ENCODE measurements at regions not wholly inside any gene's neighbourhood (a gene's known extent, or its start where the extent isn't known, plus 50 kb on each side); places are given as distances from the start of the nearest gene placed in this dataset.

DNA sequence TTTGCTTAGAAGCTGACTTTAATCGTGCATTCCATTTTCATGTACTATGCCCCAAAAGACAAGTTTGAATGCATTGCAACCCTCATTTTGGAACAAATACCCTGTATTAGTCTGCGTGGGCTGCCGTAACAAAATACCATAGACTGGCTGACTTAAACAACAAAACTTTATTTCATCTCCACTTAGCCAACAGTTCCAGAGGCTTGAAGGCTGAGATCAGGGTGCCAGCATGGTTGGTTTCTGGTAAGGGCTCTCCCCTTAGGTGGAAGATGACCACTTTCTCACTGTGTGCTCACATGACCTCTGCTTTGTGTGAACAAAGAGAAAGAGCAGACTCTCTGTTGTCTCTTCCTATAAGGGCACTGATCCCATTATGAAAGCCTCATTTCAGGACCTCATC lies 431.7 kb upstream of the MAP3K7 start:
- FAIRE-seq, result no peak
- WGBS, 2 experiments (ENCODE audit: extremely low coverage in 1 of 2, insufficient coverage in 1 of 2, insufficient read length in 1 of 2, insufficient replicate concordance in 2 of 2, low coverage in 1 of 2, low lambda C conversion rate in 2 of 2, missing lambda C conversion rate in 1 of 2), result 93% methylated on average over 3 of the region's 3 CpGs; no CpG with 5 or more reads in 1 of the 2 experiments
- Histone ChIP-seq H2AFZ (ENCODE audit: low read length) (no peak overlapping the region), H3K18ac (ENCODE audit: extremely low read depth, low read length) (no peak overlapping the region), H3K56ac (replicated peaks; ENCODE audit: insufficient read length, low read depth, low read length) (no peak overlapping the region), H3K23me2 (ENCODE audit: low read depth, low read length) (no peaks in the 10 kb centered on the region), H3K4me2 (ENCODE audit: insufficient read depth in 1 of 2, low read depth in 2 of 2, low read length in 2 of 2) (no peak overlapping the region), H3K9me3 (ENCODE audit: insufficient read depth in 2 of 2, low read depth in 1 of 2, low read length in 1 of 2) (no peaks in the 10 kb centered on the region), H3K4ac (replicated peaks; ENCODE audit: insufficient read length, low read depth, low read length) (no peak overlapping the region), H3K4me3 (ENCODE audit: extremely low read depth in 1 of 4, insufficient read depth in 2 of 4, low read depth in 3 of 4, low read length in 4 of 4) (no peak overlapping the region), H4K8ac (ENCODE audit: extremely low read depth, insufficient read depth, low read length) (no peak overlapping the region), H2AK5ac (ENCODE audit: low read depth, low read length) (no peak overlapping the region), H2BK5ac (ENCODE audit: low read depth, low read length) (no peak overlapping the region), H3K14ac (ENCODE audit: insufficient read length) (no peak overlapping the region), H4K20me1 (replicated peaks in 1 of 2; ENCODE audit: control insufficient read depth in 1 of 2, insufficient read depth in 2 of 2, low read length in 2 of 2) (no peaks in the 10 kb centered on the region), H2BK15ac (ENCODE audit: low read length) (no peak overlapping the region), H3K36me3 (ENCODE audit: control insufficient read depth in 2 of 4, insufficient read depth in 4 of 4, low read length in 3 of 4) (no peaks in the 10 kb centered on the region), H4K91ac (replicated peaks; ENCODE audit: insufficient read length, low read length) (no peak overlapping the region), H3K27ac (ENCODE audit: low read depth, low read length) (no peak overlapping the region), H2BK120ac (replicated peaks; ENCODE audit: low read depth, low read length) (no peak overlapping the region), H2BK20ac (ENCODE audit: low read length) (no peak overlapping the region), H3K23ac (ENCODE audit: insufficient read length) (no peak overlapping the region), H4K5ac (ENCODE audit: insufficient read length, low read depth, low read length) (no peak overlapping the region), H3K79me2 (ENCODE audit: control insufficient read depth in 1 of 2, insufficient read depth in 2 of 2, low read length in 2 of 2) (no peaks in the 10 kb centered on the region), H3K27me3 (replicated peaks in 1 of 4; ENCODE audit: control insufficient read depth in 3 of 4, extremely low read depth in 1 of 4, insufficient read depth in 3 of 4, low read length in 3 of 4) (no peaks in the 10 kb centered on the region), H3K79me1 (ENCODE audit: low read depth, low read length) (no peaks in the 10 kb centered on the region), H3K4me1 (replicated peaks in 1 of 4; ENCODE audit: control insufficient read depth in 3 of 4, insufficient read depth in 4 of 4, low read length in 3 of 4) (no peaks in the 10 kb centered on the region), H2BK12ac (ENCODE audit: low read depth, low read length) (no peak overlapping the region), H3K9ac (replicated peaks in 1 of 4; ENCODE audit: extremely low read depth in 1 of 4, low read depth in 3 of 4, low read length in 3 of 4) (no peak overlapping the region)
- ChIA-PET CTCF (ENCODE audit: partially characterized antibody) (interaction anchor here (0.5 kb wide), 1 partner anchor 202 kb away, joined by 3 read pairs; no protein-coding TSS in a partner anchor), POLR2A (ENCODE audit: partially characterized antibody) (no interaction called here)
- no peak for DNase-seq (ENCODE audit: low read depth in 1 of 2, low spot score in 2 of 2)
- no peak for TF ChIP-seq CTBP2 (IDR thresholded peaks at IDR 0.05; ENCODE audit: borderline replicate concordance, insufficient read depth, insufficient read length, low read length)
- no peak for TF ChIP-seq PHF8 (conservative IDR thresholded peaks at IDR 0.05; ENCODE audit: low read depth, low read length)
- no peak for TF ChIP-seq HDAC6 (IDR thresholded peaks at IDR 0.05; ENCODE audit: low read depth, low read length)
- TF ChIP-seq KDM1A (IDR thresholded peaks at IDR 0.05; ENCODE audit: borderline replicate concordance, low read length), result no peak
- no peak for TF ChIP-seq POLR2A (IDR thresholded peaks at IDR 0.05; ENCODE audit: control extremely low read depth in 1 of 2, low read depth in 2 of 2, low read length in 2 of 2)
- no peak for TF ChIP-seq TCF12 (IDR thresholded peaks at IDR 0.05; ENCODE audit: low read depth, low read length)
- TF ChIP-seq CREB1 (IDR thresholded peaks at IDR 0.05), result no peak
- TF ChIP-seq EP300 (IDR thresholded peaks at IDR 0.05; ENCODE audit: borderline replicate concordance in 1 of 2, low read depth in 2 of 2, low read length in 2 of 2), result no peak
- TF ChIP-seq, protein P1, sequence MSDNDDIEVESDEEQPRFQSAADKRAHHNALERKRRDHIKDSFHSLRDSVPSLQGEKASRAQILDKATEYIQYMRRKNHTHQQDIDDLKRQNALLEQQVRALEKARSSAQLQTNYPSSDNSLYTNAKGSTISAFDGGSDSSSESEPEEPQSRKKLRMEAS (IDR thresholded peaks at IDR 0.05), result no peak
- no peak for TF ChIP-seq BRCA1 (IDR thresholded peaks at IDR 0.05; ENCODE audit: low read depth, low read length)

Measured in H1 (cell line).